ENCODE measurements at regions not wholly inside any gene's neighbourhood (a gene's known extent, or its start where the extent isn't known, plus 50 kb on each side); places are given as distances from the start of the nearest gene placed in this dataset.

GRCh38 chr1:221408117-221408803, 333.6 kb downstream of the DUSP10 start:
- Histone ChIP-seq H3K9ac (ENCODE audit: low read length) (no peak overlapping the region), H2AFZ (ENCODE audit: insufficient read depth, low read depth, low read length, poor library complexity, severe bottlenecking) (no peak overlapping the region), H3K4me3 (ENCODE audit: control extremely low read depth in 1 of 5, extremely low read depth in 1 of 5, insufficient read depth in 1 of 5, low read depth in 2 of 5, low read length in 4 of 5) (no peak overlapping the region), H3K4me2 (replicated peaks; ENCODE audit: low read depth, low read length, poor library complexity, severe bottlenecking) (no peak overlapping the region), H3K27ac (ENCODE audit: low read length in 2 of 2) (no peak overlapping the region), H3K9me3 (ENCODE audit: control extremely low read depth in 1 of 3, control insufficient read depth in 2 of 3, insufficient read depth in 1 of 3, low read length in 2 of 3) (peaks cover 0 to 1% (median 0%) of the 10 kb centered on the region in 3 donors), H4K20me1 (ENCODE audit: control insufficient read depth, insufficient read depth, low read length, poor library complexity, severe bottlenecking) (no peaks in the 10 kb centered on the region), H3K27me3 (replicated peaks in 1 of 4; ENCODE audit: control extremely low read depth in 1 of 4, control insufficient read depth in 3 of 4, insufficient read depth in 4 of 4, low read length in 3 of 4) (no peaks in the 10 kb centered on the region), H3K4me1 (ENCODE audit: control insufficient read depth in 2 of 2, insufficient read depth in 2 of 2, low read length in 2 of 2) (no peaks in the 10 kb centered on the region), H3K79me2 (ENCODE audit: control insufficient read depth, insufficient read depth, low read length) (no peaks in the 10 kb centered on the region), H3K36me3 (replicated peaks in 1 of 2; ENCODE audit: control extremely low read depth in 1 of 2, control insufficient read depth in 1 of 2, extremely low read depth in 1 of 2, insufficient read depth in 2 of 2, low read length in 1 of 2) (no peaks in the 10 kb centered on the region)
- intact Hi-C loops (cut with micrococcal nuclease): no loop called here
- CTCF ChIA-PET: no interaction called here
- peaks cover 26% of the 10 kb centered on the region for H3K27me3 Mint-ChIP-seq
- POLR2A ChIA-PET: no interaction called here
- ATAC-seq (ENCODE audit: low read depth): no peak
- TF ChIP-seq EZH2 (IDR thresholded peaks at IDR 0.05; ENCODE audit: borderline replicate concordance, insufficient read depth, low read depth, low read length, poor library complexity, severe bottlenecking) (no peak), CTCF (IDR thresholded peaks at IDR 0.05) (no peak)
- H3K9me3 Mint-ChIP-seq (ENCODE audit: insufficient read depth): no peaks in the 10 kb centered on the region
- peaks cover 1% of the 10 kb centered on the region for H3K4me1 Mint-ChIP-seq
- WGBS (ENCODE audit: insufficient coverage): 100% methylated on average over 2 of the region's 7 CpGs
- no peak overlapping the region for H3K27ac Mint-ChIP-seq
- no peak overlapping the region for H3K4me3 Mint-ChIP-seq
- no peak for DNase-seq

- Histone ChIP-seq H3K27ac (ENCODE audit: low read length in 2 of 2) (no peak overlapping the region), H3K4me1 (ENCODE audit: control insufficient read depth in 2 of 2, insufficient read depth in 2 of 2, low read length in 2 of 2) (no peaks in the 10 kb centered on the region), H3K4me2 (replicated peaks; ENCODE audit: low read depth, low read length, poor library complexity, severe bottlenecking) (no peak overlapping the region), H3K9me3 (ENCODE audit: control extremely low read depth in 1 of 3, control insufficient read depth in 2 of 3, insufficient read depth in 1 of 3, low read length in 2 of 3) (no peaks in the 10 kb centered on the region), H3K79me2 (ENCODE audit: control insufficient read depth, insufficient read depth, low read length) (no peaks in the 10 kb centered on the region), H3K4me3 (ENCODE audit: control extremely low read depth in 1 of 5, extremely low read depth in 1 of 5, insufficient read depth in 1 of 5, low read depth in 2 of 5, low read length in 4 of 5) (no peak overlapping the region), H3K9ac (ENCODE audit: low read length) (no peak overlapping the region), H2AFZ (ENCODE audit: insufficient read depth, low read depth, low read length, poor library complexity, severe bottlenecking) (no peak overlapping the region), H3K36me3 (replicated peaks in 1 of 2; ENCODE audit: control extremely low read depth in 1 of 2, control insufficient read depth in 1 of 2, extremely low read depth in 1 of 2, insufficient read depth in 2 of 2, low read length in 1 of 2) (no peaks in the 10 kb centered on the region), H3K27me3 (replicated peaks in 1 of 4; ENCODE audit: control extremely low read depth in 1 of 4, control insufficient read depth in 3 of 4, insufficient read depth in 4 of 4, low read length in 3 of 4) (peaks cover 0 to 6% (median 0%) of the 10 kb centered on the region in 4 experiments), H4K20me1 (ENCODE audit: control insufficient read depth, insufficient read depth, low read length, poor library complexity, severe bottlenecking) (no peaks in the 10 kb centered on the region)
- ATAC-seq (ENCODE audit: low read depth) (no peak), DNase-seq (no peak)
- H3K9me3 Mint-ChIP-seq (ENCODE audit: insufficient read depth): no peaks in the 10 kb centered on the region
- H3K27me3 Mint-ChIP-seq: peaks cover 36% of the 10 kb centered on the region
- intact Hi-C loops (cut with micrococcal nuclease): no loop called here
- no peak overlapping the region for H3K4me3 Mint-ChIP-seq
- ChIA-PET CTCF (interaction anchor here (1.6 kb wide), 1 partner anchor 163 kb away, joined by 3 read pairs; no protein-coding TSS in a partner anchor), POLR2A (no interaction called here)
- H3K4me1 Mint-ChIP-seq: no peaks in the 10 kb centered on the region
- WGBS (ENCODE audit: insufficient coverage): 80% methylated on average over 1 of the region's 3 CpGs
- no peak for TF ChIP-seq EZH2 (IDR thresholded peaks at IDR 0.05; ENCODE audit: borderline replicate concordance, insufficient read depth, low read depth, low read length, poor library complexity, severe bottlenecking)
- no peak for TF ChIP-seq CTCF (IDR thresholded peaks at IDR 0.05)
- H3K27ac Mint-ChIP-seq: no peak overlapping the region
These were observed 330.6 kb downstream of the DUSP10 start for GRCh38 chr1:221411283-221411682.

Data from B cell (primary cell).